Endodermal cell (in vitro differentiated cells): ENCODE measurements at regions not wholly inside any gene's neighbourhood (a gene's known extent, or its start where the extent isn't known, plus 50 kb on each side); places are given as distances from the start of the nearest gene placed in this dataset.

Experiments used
- DNase-seq: peaks from one replicate; pipeline ENCODE4 v3.0.0-alpha.2; 2017
- H3K27ac ChIP-seq: 2 replicates; pipeline ENCODE4 v1.5.1; 2013; ENCODE audit warnings: mild to moderate bottlenecking, low read depth, low read length, moderate library complexity
- H3K27me3 ChIP-seq: 2 replicates; pipeline ENCODE4 v1.6.1; 2013; ENCODE audit warnings: mild to moderate bottlenecking, low read length, moderate library complexity; ENCODE audit not compliant: insufficient read depth, control insufficient read depth, poor library complexity, severe bottlenecking
- H3K36me3 ChIP-seq: 2 replicates; pipeline ENCODE4 v1.7.0; 2013; ENCODE audit warnings: mild to moderate bottlenecking, low read length, moderate library complexity; ENCODE audit not compliant: control insufficient read depth, insufficient read depth
- H3K4me1 ChIP-seq: one replicate; pipeline ENCODE4 v1.7.0; 2013; ENCODE audit warnings: low read length; ENCODE audit not compliant: control insufficient read depth, insufficient read depth
- H3K4me3 ChIP-seq: 2 replicates; pipeline ENCODE4 v1.5.1; 2013; ENCODE audit warnings: mild to moderate bottlenecking, low read length, moderate library complexity
- H3K9ac ChIP-seq: 2 replicates; pipeline ENCODE4 v1.6.1; 2013; ENCODE audit warnings: mild to moderate bottlenecking, low read length, moderate library complexity; ENCODE audit not compliant: poor library complexity, severe bottlenecking; ENCODE audit errors: extremely low read depth
- H3K9me3 ChIP-seq: 2 replicates; pipeline ENCODE4 v1.6.1; 2013; ENCODE audit warnings: mild to moderate bottlenecking, low read length, moderate library complexity; ENCODE audit not compliant: control insufficient read depth
- H3K27ac Mint-ChIP-seq: 2 replicates; pipeline ENCODE4 v1.8.0; 2020; ENCODE audit warnings: mixed read lengths
- H3K27me3 Mint-ChIP-seq: 2 replicates; pipeline ENCODE4 v1.8.0; 2021; ENCODE audit warnings: mild to moderate bottlenecking, mixed read lengths; ENCODE audit not compliant: insufficient read depth
- H3K36me3 Mint-ChIP-seq: 2 replicates; pipeline ENCODE4 v1.8.0; 2020; ENCODE audit warnings: low read depth, mixed read lengths
- H3K4me1 Mint-ChIP-seq: 2 replicates; pipeline ENCODE4 v1.8.0; 2020; ENCODE audit warnings: mixed read lengths
- H3K4me3 Mint-ChIP-seq: 2 replicates; pipeline ENCODE4 v1.8.0; 2020; ENCODE audit warnings: mild to moderate bottlenecking, moderate library complexity, mixed read lengths
- H3K9me3 Mint-ChIP-seq: 2 replicates; pipeline ENCODE4 v1.8.0; 2020; ENCODE audit warnings: mild to moderate bottlenecking, mixed read lengths
- WGBS, 2 experiments: methylation state at CpG; one replicate each; pipeline versions ENCODE4 v1.1.5 to v1.1.7; 2013; ENCODE audit warnings: missing lambda C conversion rate in 2 of 2, mixed read lengths in 1 of 2; ENCODE audit not compliant: insufficient coverage in 1 of 2, insufficient read length in 1 of 2; 5-methylcytosine and 5-hydroxymethylcytosine counted together
- TF ChIP-seq, protein P1 (sequence below): fragments of 200-600 bp; sonication (generic); conservative IDR thresholded peaks from 2 replicates; pipeline ENCODE4 v1.5.0; 2021; ENCODE audit warnings: antibody characterized with exemption, mild to moderate bottlenecking

DNA sequence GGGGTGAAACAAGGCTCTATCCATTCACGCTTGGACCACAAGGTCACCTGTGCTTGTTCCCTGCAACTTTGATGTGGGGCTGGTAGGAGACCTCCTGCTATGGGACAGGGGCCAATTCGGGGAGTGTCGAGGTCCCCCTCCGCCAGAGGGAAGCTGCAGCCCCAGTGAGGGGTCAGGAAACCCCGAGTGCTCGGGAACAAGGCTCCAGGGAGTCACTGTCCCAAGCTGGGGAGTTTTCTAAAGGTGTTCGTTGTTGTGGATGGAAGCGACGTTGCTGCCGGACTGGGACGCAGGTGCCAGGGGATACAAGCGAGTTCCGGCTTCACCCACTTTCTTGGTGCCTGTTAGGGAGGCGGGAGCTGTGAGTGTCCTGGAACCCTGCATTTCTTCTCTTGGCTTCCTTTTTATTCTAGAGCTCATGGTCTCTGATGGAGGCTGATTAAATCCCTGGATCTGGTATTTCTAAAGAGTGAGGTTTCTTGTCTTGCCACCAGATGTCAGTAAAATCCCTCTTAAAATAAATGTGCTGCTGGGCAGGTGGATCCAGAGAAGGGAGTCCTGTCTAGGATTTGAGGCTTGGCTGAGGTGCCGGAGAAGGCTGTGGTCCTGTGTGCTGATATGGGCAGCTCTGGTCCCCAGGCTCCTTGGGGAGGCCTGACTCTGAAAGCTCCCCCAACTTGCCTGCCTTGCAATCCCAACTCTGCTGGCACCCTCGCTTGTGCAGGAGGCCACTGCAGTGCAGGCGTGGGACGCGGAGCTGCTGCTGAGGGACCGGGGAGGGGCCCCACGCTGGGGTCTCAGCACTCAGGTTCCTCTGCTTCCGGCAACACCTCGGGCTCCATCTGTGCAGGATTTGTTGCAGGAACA, 153.9 kb downstream of the TEX29 start:
- Histone ChIP-seq H3K9me3 (no peaks in the 10 kb centered on the region), H3K4me3 (no peak overlapping the region), H3K36me3 (no peaks in the 10 kb centered on the region), H3K4me1 (no peaks in the 10 kb centered on the region), H3K27ac (no peak overlapping the region), H3K27me3 (no peaks in the 10 kb centered on the region), H3K9ac (no peak overlapping the region)
- WGBS, 2 experiments = 79 to 81% methylated on average over 19 to 23 of the region's 23 CpGs
- TF ChIP-seq, protein P1, sequence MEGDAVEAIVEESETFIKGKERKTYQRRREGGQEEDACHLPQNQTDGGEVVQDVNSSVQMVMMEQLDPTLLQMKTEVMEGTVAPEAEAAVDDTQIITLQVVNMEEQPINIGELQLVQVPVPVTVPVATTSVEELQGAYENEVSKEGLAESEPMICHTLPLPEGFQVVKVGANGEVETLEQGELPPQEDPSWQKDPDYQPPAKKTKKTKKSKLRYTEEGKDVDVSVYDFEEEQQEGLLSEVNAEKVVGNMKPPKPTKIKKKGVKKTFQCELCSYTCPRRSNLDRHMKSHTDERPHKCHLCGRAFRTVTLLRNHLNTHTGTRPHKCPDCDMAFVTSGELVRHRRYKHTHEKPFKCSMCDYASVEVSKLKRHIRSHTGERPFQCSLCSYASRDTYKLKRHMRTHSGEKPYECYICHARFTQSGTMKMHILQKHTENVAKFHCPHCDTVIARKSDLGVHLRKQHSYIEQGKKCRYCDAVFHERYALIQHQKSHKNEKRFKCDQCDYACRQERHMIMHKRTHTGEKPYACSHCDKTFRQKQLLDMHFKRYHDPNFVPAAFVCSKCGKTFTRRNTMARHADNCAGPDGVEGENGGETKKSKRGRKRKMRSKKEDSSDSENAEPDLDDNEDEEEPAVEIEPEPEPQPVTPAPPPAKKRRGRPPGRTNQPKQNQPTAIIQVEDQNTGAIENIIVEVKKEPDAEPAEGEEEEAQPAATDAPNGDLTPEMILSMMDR = peak; percentile 82
- H3K36me3 Mint-ChIP-seq = no peaks in the 10 kb centered on the region
- H3K4me3 Mint-ChIP-seq = no peak overlapping the region
- H3K27ac Mint-ChIP-seq = no peak overlapping the region
- no peaks in the 10 kb centered on the region for H3K9me3 Mint-ChIP-seq
- peaks cover 4% of the 10 kb centered on the region for H3K27me3 Mint-ChIP-seq
- peak; percentile 68 for DNase-seq
- H3K4me1 Mint-ChIP-seq = no peaks in the 10 kb centered on the region

DNA sequence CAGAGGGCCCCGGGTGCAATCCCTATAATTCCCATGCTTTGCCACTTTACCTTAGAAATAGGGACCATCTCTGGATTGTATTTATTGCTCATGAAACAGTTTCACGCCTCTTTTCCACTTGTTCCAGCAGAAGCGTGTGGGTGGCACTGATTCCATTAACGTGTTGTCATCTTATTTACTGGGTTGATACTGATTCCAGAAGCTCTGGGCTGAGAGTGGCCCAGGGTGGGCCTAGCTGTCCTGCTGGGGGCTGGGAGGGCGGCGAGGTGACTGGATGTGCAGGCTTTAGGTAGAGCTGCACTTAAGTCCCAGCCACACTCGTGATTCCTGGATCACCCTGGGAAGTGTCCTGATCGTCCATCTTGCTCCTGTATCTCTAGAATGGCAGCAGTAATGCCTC, 155.0 kb downstream of the TEX29 start:
- no peaks in the 10 kb centered on the region for H3K4me1 Mint-ChIP-seq
- no peak overlapping the region for H3K4me3 ChIP-seq
- H3K36me3 Mint-ChIP-seq = no peaks in the 10 kb centered on the region
- 86 to 88% methylated on average over 7 to 8 of the region's 8 CpGs for WGBS, 2 experiments
- H3K27ac Mint-ChIP-seq = no peak overlapping the region
- H3K4me3 Mint-ChIP-seq = no peak overlapping the region
- no peak for DNase-seq
- peaks cover 6% of the 10 kb centered on the region for H3K27me3 Mint-ChIP-seq
- H3K27me3 ChIP-seq = no peaks in the 10 kb centered on the region
- TF ChIP-seq, protein P1 = no peak
- H3K27ac ChIP-seq = no peak overlapping the region
- no peaks in the 10 kb centered on the region for H3K9me3 ChIP-seq
- H3K4me1 ChIP-seq = no peaks in the 10 kb centered on the region
- H3K9me3 Mint-ChIP-seq = no peaks in the 10 kb centered on the region
- H3K36me3 ChIP-seq = no peaks in the 10 kb centered on the region
- H3K9ac ChIP-seq = no peak overlapping the region

DNA sequence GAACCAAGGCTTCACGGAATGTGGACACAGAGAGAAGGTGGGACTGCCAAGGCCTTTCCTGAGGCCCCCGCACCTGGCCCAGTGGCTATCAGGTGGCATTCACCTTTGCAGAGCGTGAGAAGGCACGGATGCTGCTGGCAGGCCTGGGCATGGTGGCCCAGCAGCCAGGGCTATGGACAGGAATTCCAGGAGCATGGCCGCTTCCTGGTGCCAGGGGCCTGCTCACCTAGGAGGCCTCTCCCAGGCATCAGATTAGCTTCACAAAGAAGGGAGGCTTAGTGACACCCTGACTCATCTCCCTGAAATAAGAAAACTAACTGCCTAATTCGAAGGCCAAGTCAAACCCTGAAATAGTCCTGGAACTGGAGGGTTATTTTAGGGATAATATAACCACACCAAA, 155.8 kb downstream of the TEX29 start:
- H3K9ac ChIP-seq = no peak overlapping the region
- no peaks in the 10 kb centered on the region for H3K9me3 ChIP-seq
- H3K36me3 ChIP-seq = no peaks in the 10 kb centered on the region
- peaks cover 6% of the 10 kb centered on the region for H3K27me3 Mint-ChIP-seq
- no peak overlapping the region for H3K27ac Mint-ChIP-seq
- H3K4me3 ChIP-seq = no peak overlapping the region
- H3K36me3 Mint-ChIP-seq = no peaks in the 10 kb centered on the region
- WGBS, 2 experiments = 90 to 100% methylated on average over 1 to 6 of the region's 6 CpGs
- H3K9me3 Mint-ChIP-seq = no peaks in the 10 kb centered on the region
- H3K4me3 Mint-ChIP-seq = no peak overlapping the region
- no peak overlapping the region for H3K27ac ChIP-seq
- no peaks in the 10 kb centered on the region for H3K27me3 ChIP-seq
- H3K4me1 ChIP-seq = no peaks in the 10 kb centered on the region
- TF ChIP-seq, protein P1 = no peak
- DNase-seq = peak; percentile 39
- H3K4me1 Mint-ChIP-seq = peaks cover 5% of the 10 kb centered on the region
